ENCODE measurements at regions not wholly inside any gene's neighbourhood (a gene's known extent, or its start where the extent isn't known, plus 50 kb on each side); places are given as distances from the start of the nearest gene placed in this dataset.

DNA sequence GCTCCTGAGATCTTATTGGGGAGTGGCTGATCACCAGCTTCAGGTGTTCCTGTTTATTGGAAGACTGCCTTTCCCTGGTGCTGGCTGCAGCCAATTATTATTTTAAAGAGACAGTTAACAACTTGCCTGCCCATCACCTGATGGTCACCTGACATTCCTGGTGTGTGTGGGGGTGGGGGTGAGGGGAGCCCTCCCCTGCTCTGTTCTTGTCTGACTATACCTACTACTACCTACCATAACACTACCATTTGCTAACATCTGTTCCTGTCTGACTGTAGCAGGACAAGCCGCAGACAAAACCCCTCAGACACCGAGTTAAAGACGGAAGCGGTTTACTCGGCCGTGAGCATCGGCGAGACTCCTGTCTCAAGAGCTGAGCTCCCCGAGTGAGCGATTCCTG, 54.9 kb upstream of the NBPF3 start:
- WGBS, result 72% methylated on average over 10 of the region's 10 CpGs
- no peak for DNase-seq (ENCODE audit: low spot score)
- no peaks in the 10 kb centered on the region for H3K27me3 ChIP-seq (ENCODE audit: control insufficient read depth in 4 of 4, insufficient read depth in 4 of 4, low read length in 3 of 4)

GRCh38 chr1:21384620-21385019, 55.3 kb upstream of the NBPF3 start:
- TF ChIP-seq, protein P1, sequence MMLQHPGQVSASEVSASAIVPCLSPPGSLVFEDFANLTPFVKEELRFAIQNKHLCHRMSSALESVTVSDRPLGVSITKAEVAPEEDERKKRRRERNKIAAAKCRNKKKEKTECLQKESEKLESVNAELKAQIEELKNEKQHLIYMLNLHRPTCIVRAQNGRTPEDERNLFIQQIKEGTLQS (IDR thresholded peaks at IDR 0.05), result no peak
- TF ChIP-seq YY1 (IDR thresholded peaks at IDR 0.05), result no peak
- no peak for TF ChIP-seq RXRA (IDR thresholded peaks at IDR 0.05)
- TF ChIP-seq JUND (IDR thresholded peaks at IDR 0.05), result no peak
- TF ChIP-seq NR2F2 (IDR thresholded peaks at IDR 0.05), result no peak
- no peak for TF ChIP-seq GABPA (IDR thresholded peaks at IDR 0.05 in 1 of 2, conservative IDR thresholded peaks at IDR 0.05 in 1 of 2)
- no peak for TF ChIP-seq FOXA1 (IDR thresholded peaks at IDR 0.05)
- no peak for TF ChIP-seq REST (IDR thresholded peaks at IDR 0.05)
- no peak for TF ChIP-seq CTCF (IDR thresholded peaks at IDR 0.05; ENCODE audit: low read depth, low read length, missing input control)
- no peak for TF ChIP-seq EGR1 (IDR thresholded peaks at IDR 0.05; ENCODE audit: low read depth in 2 of 2)
- TF ChIP-seq, protein P2, sequence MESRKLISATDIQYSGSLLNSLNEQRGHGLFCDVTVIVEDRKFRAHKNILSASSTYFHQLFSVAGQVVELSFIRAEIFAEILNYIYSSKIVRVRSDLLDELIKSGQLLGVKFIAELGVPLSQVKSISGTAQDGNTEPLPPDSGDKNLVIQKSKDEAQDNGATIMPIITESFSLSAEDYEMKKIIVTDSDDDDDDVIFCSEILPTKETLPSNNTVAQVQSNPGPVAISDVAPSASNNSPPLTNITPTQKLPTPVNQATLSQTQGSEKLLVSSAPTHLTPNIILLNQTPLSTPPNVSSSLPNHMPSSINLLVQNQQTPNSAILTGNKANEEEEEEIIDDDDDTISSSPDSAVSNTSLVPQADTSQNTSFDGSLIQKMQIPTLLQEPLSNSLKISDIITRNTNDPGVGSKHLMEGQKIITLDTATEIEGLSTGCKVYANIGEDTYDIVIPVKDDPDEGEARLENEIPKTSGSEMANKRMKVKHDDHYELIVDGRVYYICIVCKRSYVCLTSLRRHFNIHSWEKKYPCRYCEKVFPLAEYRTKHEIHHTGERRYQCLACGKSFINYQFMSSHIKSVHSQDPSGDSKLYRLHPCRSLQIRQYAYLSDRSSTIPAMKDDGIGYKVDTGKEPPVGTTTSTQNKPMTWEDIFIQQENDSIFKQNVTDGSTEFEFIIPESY (IDR thresholded peaks at IDR 0.05), result no peak
- TF ChIP-seq HNF4A (conservative IDR thresholded peaks at IDR 0.05), result no peak
- TF ChIP-seq TAF1 (conservative IDR thresholded peaks at IDR 0.05), result no peak
- TF ChIP-seq SP1 (IDR thresholded peaks at IDR 0.05), result no peak
- no peak for TF ChIP-seq RAD21 (IDR thresholded peaks at IDR 0.05)
- TF ChIP-seq HNF4G (IDR thresholded peaks at IDR 0.05), result no peak
- no peak for TF ChIP-seq FOXA2 (IDR thresholded peaks at IDR 0.05)
- TF ChIP-seq MAX (IDR thresholded peaks at IDR 0.05), result no peak
- Histone ChIP-seq H3K4me1 (ENCODE audit: control insufficient read depth in 4 of 4, insufficient read depth in 4 of 4, low read length in 3 of 4) (no peaks in the 10 kb centered on the region), H3K36me3 (ENCODE audit: control insufficient read depth in 4 of 4, insufficient read depth in 3 of 4, low read depth in 1 of 4, low read length in 3 of 4) (no peaks in the 10 kb centered on the region), H3K4me3 (ENCODE audit: low read depth in 1 of 3, low read length in 3 of 3) (no peak overlapping the region), H3K9ac (ENCODE audit: low read depth in 1 of 2, low read length in 2 of 2) (no peak overlapping the region), H3K9me3 (ENCODE audit: control insufficient read depth in 4 of 4, low read length in 3 of 4) (peaks cover 0 to 4% (median under 1%) of the 10 kb centered on the region in 4 donors), H3K27ac (ENCODE audit: low read depth in 1 of 2, low read length in 2 of 2) (no peak overlapping the region), H3K27me3 (ENCODE audit: control insufficient read depth in 4 of 4, insufficient read depth in 4 of 4, low read length in 3 of 4) (no peaks in the 10 kb centered on the region)
- no peak for DNase-seq (ENCODE audit: low spot score)
- WGBS, result 79% methylated on average over 6 of the region's 6 CpGs

More for the DNA sequence above, 54.9 kb upstream of the NBPF3 start:
- no peak for TF ChIP-seq MAX (IDR thresholded peaks at IDR 0.05)
- TF ChIP-seq HNF4G (IDR thresholded peaks at IDR 0.05), result no peak
- TF ChIP-seq RAD21 (IDR thresholded peaks at IDR 0.05), result no peak
- TF ChIP-seq NR2F2 (IDR thresholded peaks at IDR 0.05), result no peak
- no peak for TF ChIP-seq EGR1 (IDR thresholded peaks at IDR 0.05; ENCODE audit: low read depth in 2 of 2)
- TF ChIP-seq, protein P2 (IDR thresholded peaks at IDR 0.05), result no peak
- TF ChIP-seq FOXA2 (IDR thresholded peaks at IDR 0.05), result no peak
- TF ChIP-seq YY1 (IDR thresholded peaks at IDR 0.05), result no peak
- TF ChIP-seq RXRA (IDR thresholded peaks at IDR 0.05), result no peak
- H3K27ac ChIP-seq (ENCODE audit: low read depth in 1 of 2, low read length in 2 of 2), result no peak overlapping the region
- no peaks in the 10 kb centered on the region for H3K36me3 ChIP-seq (ENCODE audit: control insufficient read depth in 4 of 4, insufficient read depth in 3 of 4, low read depth in 1 of 4, low read length in 3 of 4)
- H3K9me3 ChIP-seq (ENCODE audit: control insufficient read depth in 4 of 4, low read length in 3 of 4), result peaks cover 0 to 4% (median under 1%) of the 10 kb centered on the region in 4 donors
- H3K4me1 ChIP-seq (ENCODE audit: control insufficient read depth in 4 of 4, insufficient read depth in 4 of 4, low read length in 3 of 4), result no peaks in the 10 kb centered on the region
- no peak overlapping the region for H3K4me3 ChIP-seq (ENCODE audit: low read depth in 1 of 3, low read length in 3 of 3)
- no peak overlapping the region for H3K9ac ChIP-seq (ENCODE audit: low read depth in 1 of 2, low read length in 2 of 2)

Data from liver (tissue), 8 donors.